ENCODE measurements at regions not wholly inside any gene's neighbourhood (a gene's known extent, or its start where the extent isn't known, plus 50 kb on each side); places are given as distances from the start of the nearest gene placed in this dataset.

DNA sequence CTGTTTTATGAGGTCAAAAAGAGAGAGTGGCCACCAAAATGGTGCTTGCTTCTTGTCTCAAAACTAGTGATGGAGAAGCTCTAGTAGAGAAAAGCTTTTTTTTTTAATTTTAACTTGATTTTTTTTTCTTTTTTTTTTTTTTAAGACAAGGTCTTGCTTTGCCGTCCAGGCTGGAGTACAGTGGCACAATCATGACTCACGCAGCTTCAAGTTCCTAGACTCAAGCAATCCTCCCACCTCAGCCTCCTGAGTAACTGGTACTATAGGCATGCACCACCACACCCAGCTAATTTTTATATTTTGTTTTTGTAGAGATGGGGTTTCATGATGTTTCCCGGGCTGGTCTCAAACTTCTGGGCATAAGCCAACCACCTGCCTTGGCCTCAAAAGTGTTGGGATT lies 279.0 kb downstream of the TBC1D4 start:
- no peaks in the 10 kb centered on the region for H3K4me1 ChIP-seq (ENCODE audit: insufficient read depth)
- Mint-ChIP-seq H3K4me1 (no peaks in the 10 kb centered on the region), H3K36me3 (ENCODE audit: low read depth) (peaks cover 9% of the 10 kb centered on the region; the same call in 1 of the 3 replicates), H3K27me3 (ENCODE audit: insufficient read depth, low read depth, poor library complexity) (no peaks in the 10 kb centered on the region), H3K27ac (no peak overlapping the region), H3K9me3 (peaks cover 16% of the 10 kb centered on the region), H3K4me3 (no peak overlapping the region)
- no peaks in the 10 kb centered on the region for H4K20me1 ChIP-seq (replicated peaks; ENCODE audit: insufficient read depth)
- no peaks in the 10 kb centered on the region for H3F3A ChIP-seq (replicated peaks; ENCODE audit: low read depth)
- H3K27me3 ChIP-seq (ENCODE audit: insufficient read depth) = no peaks in the 10 kb centered on the region
- H3K4me3 ChIP-seq = no peak overlapping the region
- no peak overlapping the region for H2AFZ ChIP-seq
- H3K9me2 ChIP-seq (ENCODE audit: insufficient read depth) = 0 out of 2 replicates have a peak, but pooled peaks cover 11% of the 10 kb centered on the region
- no peaks in the 10 kb centered on the region for H3K79me2 ChIP-seq (replicated peaks; ENCODE audit: insufficient read depth)
- no peak overlapping the region for H3K4me2 ChIP-seq
- TF ChIP-seq, protein P1, sequence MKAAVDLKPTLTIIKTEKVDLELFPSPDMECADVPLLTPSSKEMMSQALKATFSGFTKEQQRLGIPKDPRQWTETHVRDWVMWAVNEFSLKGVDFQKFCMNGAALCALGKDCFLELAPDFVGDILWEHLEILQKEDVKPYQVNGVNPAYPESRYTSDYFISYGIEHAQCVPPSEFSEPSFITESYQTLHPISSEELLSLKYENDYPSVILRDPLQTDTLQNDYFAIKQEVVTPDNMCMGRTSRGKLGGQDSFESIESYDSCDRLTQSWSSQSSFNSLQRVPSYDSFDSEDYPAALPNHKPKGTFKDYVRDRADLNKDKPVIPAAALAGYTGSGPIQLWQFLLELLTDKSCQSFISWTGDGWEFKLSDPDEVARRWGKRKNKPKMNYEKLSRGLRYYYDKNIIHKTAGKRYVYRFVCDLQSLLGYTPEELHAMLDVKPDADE (IDR thresholded peaks at IDR 0.05) = no peak
- no peak for TF ChIP-seq JUNB (IDR thresholded peaks at IDR 0.05; ENCODE audit: unreplicated experiment)
- TF ChIP-seq EZH2 (IDR thresholded peaks at IDR 0.05; ENCODE audit: low read depth, unreplicated experiment) = no peak
- TF ChIP-seq STAT1 (IDR thresholded peaks at IDR 0.05; ENCODE audit: unreplicated experiment) = no peak
- no peak for TF ChIP-seq EZH2phosphoT487 (IDR thresholded peaks at IDR 0.05; ENCODE audit: unreplicated experiment)
- TF ChIP-seq, protein P2, sequence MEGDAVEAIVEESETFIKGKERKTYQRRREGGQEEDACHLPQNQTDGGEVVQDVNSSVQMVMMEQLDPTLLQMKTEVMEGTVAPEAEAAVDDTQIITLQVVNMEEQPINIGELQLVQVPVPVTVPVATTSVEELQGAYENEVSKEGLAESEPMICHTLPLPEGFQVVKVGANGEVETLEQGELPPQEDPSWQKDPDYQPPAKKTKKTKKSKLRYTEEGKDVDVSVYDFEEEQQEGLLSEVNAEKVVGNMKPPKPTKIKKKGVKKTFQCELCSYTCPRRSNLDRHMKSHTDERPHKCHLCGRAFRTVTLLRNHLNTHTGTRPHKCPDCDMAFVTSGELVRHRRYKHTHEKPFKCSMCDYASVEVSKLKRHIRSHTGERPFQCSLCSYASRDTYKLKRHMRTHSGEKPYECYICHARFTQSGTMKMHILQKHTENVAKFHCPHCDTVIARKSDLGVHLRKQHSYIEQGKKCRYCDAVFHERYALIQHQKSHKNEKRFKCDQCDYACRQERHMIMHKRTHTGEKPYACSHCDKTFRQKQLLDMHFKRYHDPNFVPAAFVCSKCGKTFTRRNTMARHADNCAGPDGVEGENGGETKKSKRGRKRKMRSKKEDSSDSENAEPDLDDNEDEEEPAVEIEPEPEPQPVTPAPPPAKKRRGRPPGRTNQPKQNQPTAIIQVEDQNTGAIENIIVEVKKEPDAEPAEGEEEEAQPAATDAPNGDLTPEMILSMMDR (conservative IDR thresholded peaks at IDR 0.05; ENCODE audit: low read depth in 2 of 2) = no peak
- TF ChIP-seq ZNF331 (CRISPR knock-in tag; IDR thresholded peaks at IDR 0.05; ENCODE audit: low read depth) = no peak
- no peak for TF ChIP-seq POLR2AphosphoS5 (IDR thresholded peaks at IDR 0.05; ENCODE audit: low read depth)
- TF ChIP-seq ZNF114 (CRISPR knock-in tag; IDR thresholded peaks at IDR 0.05) = no peak
- TF ChIP-seq, protein P3, sequence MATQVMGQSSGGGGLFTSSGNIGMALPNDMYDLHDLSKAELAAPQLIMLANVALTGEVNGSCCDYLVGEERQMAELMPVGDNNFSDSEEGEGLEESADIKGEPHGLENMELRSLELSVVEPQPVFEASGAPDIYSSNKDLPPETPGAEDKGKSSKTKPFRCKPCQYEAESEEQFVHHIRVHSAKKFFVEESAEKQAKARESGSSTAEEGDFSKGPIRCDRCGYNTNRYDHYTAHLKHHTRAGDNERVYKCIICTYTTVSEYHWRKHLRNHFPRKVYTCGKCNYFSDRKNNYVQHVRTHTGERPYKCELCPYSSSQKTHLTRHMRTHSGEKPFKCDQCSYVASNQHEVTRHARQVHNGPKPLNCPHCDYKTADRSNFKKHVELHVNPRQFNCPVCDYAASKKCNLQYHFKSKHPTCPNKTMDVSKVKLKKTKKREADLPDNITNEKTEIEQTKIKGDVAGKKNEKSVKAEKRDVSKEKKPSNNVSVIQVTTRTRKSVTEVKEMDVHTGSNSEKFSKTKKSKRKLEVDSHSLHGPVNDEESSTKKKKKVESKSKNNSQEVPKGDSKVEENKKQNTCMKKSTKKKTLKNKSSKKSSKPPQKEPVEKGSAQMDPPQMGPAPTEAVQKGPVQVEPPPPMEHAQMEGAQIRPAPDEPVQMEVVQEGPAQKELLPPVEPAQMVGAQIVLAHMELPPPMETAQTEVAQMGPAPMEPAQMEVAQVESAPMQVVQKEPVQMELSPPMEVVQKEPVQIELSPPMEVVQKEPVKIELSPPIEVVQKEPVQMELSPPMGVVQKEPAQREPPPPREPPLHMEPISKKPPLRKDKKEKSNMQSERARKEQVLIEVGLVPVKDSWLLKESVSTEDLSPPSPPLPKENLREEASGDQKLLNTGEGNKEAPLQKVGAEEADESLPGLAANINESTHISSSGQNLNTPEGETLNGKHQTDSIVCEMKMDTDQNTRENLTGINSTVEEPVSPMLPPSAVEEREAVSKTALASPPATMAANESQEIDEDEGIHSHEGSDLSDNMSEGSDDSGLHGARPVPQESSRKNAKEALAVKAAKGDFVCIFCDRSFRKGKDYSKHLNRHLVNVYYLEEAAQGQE (IDR thresholded peaks at IDR 0.05; ENCODE audit: unreplicated experiment) = no peak
- TF ChIP-seq NANOG (IDR thresholded peaks at IDR 0.05; ENCODE audit: borderline replicate concordance) = no peak
- TF ChIP-seq, protein P4, sequence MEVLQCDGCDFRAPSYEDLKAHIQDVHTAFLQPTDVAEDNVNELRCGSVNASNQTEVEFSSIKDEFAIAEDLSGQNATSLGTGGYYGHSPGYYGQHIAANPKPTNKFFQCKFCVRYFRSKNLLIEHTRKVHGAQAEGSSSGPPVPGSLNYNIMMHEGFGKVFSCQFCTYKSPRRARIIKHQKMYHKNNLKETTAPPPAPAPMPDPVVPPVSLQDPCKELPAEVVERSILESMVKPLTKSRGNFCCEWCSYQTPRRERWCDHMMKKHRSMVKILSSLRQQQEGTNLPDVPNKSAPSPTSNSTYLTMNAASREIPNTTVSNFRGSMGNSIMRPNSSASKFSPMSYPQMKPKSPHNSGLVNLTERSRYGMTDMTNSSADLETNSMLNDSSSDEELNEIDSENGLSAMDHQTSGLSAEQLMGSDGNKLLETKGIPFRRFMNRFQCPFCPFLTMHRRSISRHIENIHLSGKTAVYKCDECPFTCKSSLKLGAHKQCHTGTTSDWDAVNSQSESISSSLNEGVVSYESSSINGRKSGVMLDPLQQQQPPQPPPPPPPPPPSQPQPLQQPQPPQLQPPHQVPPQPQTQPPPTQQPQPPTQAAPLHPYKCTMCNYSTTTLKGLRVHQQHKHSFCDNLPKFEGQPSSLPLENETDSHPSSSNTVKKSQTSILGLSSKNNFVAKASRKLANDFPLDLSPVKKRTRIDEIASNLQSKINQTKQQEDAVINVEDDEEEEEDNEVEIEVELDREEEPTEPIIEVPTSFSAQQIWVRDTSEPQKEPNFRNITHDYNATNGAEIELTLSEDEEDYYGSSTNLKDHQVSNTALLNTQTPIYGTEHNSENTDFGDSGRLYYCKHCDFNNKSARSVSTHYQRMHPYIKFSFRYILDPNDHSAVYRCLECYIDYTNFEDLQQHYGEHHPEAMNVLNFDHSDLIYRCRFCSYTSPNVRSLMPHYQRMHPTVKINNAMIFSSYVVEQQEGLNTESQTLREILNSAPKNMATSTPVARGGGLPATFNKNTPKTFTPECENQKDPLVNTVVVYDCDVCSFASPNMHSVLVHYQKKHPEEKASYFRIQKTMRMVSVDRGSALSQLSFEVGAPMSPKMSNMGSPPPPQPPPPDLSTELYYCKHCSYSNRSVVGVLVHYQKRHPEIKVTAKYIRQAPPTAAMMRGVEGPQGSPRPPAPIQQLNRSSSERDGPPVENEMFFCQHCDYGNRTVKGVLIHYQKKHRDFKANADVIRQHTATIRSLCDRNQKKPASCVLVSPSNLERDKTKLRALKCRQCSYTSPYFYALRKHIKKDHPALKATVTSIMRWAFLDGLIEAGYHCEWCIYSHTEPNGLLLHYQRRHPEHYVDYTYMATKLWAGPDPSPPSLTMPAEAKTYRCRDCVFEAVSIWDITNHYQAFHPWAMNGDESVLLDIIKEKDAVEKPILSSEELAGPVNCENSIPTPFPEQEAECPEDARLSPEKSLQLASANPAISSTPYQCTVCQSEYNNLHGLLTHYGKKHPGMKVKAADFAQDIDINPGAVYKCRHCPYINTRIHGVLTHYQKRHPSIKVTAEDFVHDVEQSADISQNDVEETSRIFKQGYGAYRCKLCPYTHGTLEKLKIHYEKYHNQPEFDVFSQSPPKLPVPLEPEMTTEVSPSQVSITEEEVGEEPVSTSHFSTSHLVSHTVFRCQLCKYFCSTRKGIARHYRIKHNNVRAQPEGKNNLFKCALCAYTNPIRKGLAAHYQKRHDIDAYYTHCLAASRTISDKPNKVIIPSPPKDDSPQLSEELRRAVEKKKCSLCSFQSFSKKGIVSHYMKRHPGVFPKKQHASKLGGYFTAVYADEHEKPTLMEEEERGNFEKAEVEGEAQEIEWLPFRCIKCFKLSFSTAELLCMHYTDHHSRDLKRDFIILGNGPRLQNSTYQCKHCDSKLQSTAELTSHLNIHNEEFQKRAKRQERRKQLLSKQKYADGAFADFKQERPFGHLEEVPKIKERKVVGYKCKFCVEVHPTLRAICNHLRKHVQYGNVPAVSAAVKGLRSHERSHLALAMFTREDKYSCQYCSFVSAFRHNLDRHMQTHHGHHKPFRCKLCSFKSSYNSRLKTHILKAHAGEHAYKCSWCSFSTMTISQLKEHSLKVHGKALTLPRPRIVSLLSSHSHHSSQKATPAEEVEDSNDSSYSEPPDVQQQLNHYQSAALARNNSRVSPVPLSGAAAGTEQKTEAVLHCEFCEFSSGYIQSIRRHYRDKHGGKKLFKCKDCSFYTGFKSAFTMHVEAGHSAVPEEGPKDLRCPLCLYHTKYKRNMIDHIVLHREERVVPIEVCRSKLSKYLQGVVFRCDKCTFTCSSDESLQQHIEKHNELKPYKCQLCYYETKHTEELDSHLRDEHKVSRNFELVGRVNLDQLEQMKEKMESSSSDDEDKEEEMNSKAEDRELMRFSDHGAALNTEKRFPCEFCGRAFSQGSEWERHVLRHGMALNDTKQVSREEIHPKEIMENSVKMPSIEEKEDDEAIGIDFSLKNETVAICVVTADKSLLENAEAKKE (CRISPR knock-in tag; IDR thresholded peaks at IDR 0.05) = no peak
- no peak for TF ChIP-seq CREB1 (CRISPR knock-in tag; IDR thresholded peaks at IDR 0.05; ENCODE audit: low read depth)
- no peak overlapping the region for H3K27ac ChIP-seq (ENCODE audit: low read depth)
- ATAC-seq (no peak), DNase-seq (ENCODE audit: low spot score) (no peak)
- no peaks in the 10 kb centered on the region for H3K36me3 ChIP-seq (ENCODE audit: insufficient read depth)
